GM12878 (cell line): ENCODE measurements at regions not wholly inside any gene's neighbourhood (a gene's known extent, or its start where the extent isn't known, plus 50 kb on each side); places are given as distances from the start of the nearest gene placed in this dataset.

Experiments
- ATAC-seq: fragments of 200-7000 bp; cut with Tn5 transposase; 3 replicates; pipeline ENCODE4 v1.9.1; 2020; ENCODE audit warnings: mild to moderate bottlenecking, moderate library complexity
- BruUV-seq: library from RNA; stranded (reverse); fragments of 400-500 nt; replicated peaks from 2 replicates; lab custom pipeline; 2021; lab: Mats Ljungman, UMichigan
- CTCF ChIA-PET: fragments of 300-600 bp; sonication (Branson Sonifier 250); formaldehyde crosslinking; extraction: SDS; loops from one replicate; lab custom pipeline; 2021; ENCODE audit warnings: inconsistent platforms; lab: Yijun Ruan, JAX
- POLR2A ChIA-PET: fragments of 350-600 bp; formaldehyde crosslinking; extraction: SDS; loops from one replicate; lab custom pipeline; 2021; ENCODE audit warnings: inconsistent platforms; lab: Charles Lee
- RAD21 ChIA-PET: fragments of 300-600 bp; sonication (Branson Sonifier 250); formaldehyde crosslinking; loops from one replicate; lab custom pipeline; 2023; ENCODE audit warnings: antibody characterized with exemption; ENCODE audit not compliant: unreplicated experiment; lab: Charles Lee
- SMC1A ChIA-PET: fragments of 300-600 bp; sonication (Branson Sonifier 250); formaldehyde crosslinking; loops from one replicate; lab custom pipeline; 2023; ENCODE audit not compliant: unreplicated experiment, uncharacterized antibody; lab: Charles Lee
- DNase-seq: peaks from one replicate; pipeline ENCODE4 v3.0.0-alpha.2; 2011; ENCODE audit warnings: low read depth, low spot score
- FAIRE-seq: peaks from 3 replicates; lab custom pipeline; 2011; peaks lifted over from hg19 to GRCh38; lab: Jason Lieb, UNC
- H2AFZ ChIP-seq: 2 replicates; pipeline ENCODE4 v1.6.0; 2011; ENCODE audit warnings: low read depth, low read length, control low read depth; ENCODE audit not compliant: control insufficient read depth
- H3K27ac ChIP-seq: 2 replicates; pipeline ENCODE4 v1.5.1; 2011; ENCODE audit warnings: control low read depth; ENCODE audit not compliant: control insufficient read depth, insufficient read depth
- H3K27me3 ChIP-seq, 2 experiments: replicated peaks in 1 of 2; 2 replicates each; pipeline versions ENCODE4 v1.6.0 to v1.6.1; 2011; ENCODE audit warnings: low read length in 1 of 2; ENCODE audit not compliant: control insufficient read depth in 2 of 2, insufficient read depth in 2 of 2
- H3K36me3 ChIP-seq, 2 experiments: 2 replicates each; pipeline ENCODE4 v1.5.1; 2011; ENCODE audit warnings: low read length in 1 of 2; ENCODE audit not compliant: control insufficient read depth in 2 of 2, insufficient read depth in 2 of 2
- H3K4me1 ChIP-seq: 2 replicates; pipeline ENCODE4 v1.6.1; 2011; ENCODE audit warnings: mild to moderate bottlenecking, low read length, moderate library complexity, mixed read lengths; ENCODE audit not compliant: control insufficient read depth, insufficient read depth
- H3K4me2 ChIP-seq: 2 replicates; pipeline ENCODE4 v1.6.0; 2011; ENCODE audit warnings: control low read depth; ENCODE audit not compliant: control insufficient read depth, insufficient read depth
- H3K4me3 ChIP-seq: fragments of 200-600 bp; sonication (generic); 2 replicates; pipeline ENCODE4 v1.5.1; 2016
- H3K79me2 ChIP-seq: 2 replicates; pipeline ENCODE4 v1.6.0; 2011; ENCODE audit warnings: low read length; ENCODE audit not compliant: control insufficient read depth, insufficient read depth
- H3K9ac ChIP-seq: 2 replicates; pipeline ENCODE4 v1.8.0; 2011; ENCODE audit warnings: low read length, control low read depth, mixed read lengths; ENCODE audit not compliant: control insufficient read depth, insufficient read depth
- H3K9me3 ChIP-seq: replicated peaks from 3 replicates; pipeline ENCODE4 v1.5.1; 2011; ENCODE audit warnings: mild to moderate bottlenecking, low read length; ENCODE audit not compliant: control insufficient read depth, insufficient read depth
- H4K20me1 ChIP-seq: 2 replicates; pipeline ENCODE4 v1.6.0; 2011; ENCODE audit not compliant: control insufficient read depth, insufficient read depth
- E4F1 ChIP-seq: fragments of 450-650 bp; IDR thresholded peaks from 2 replicates; pipeline ENCODE4 v1.6.1; 2018; ENCODE audit warnings: borderline replicate concordance, mild to moderate bottlenecking; ENCODE audit not compliant: partially characterized antibody
- ELK1 ChIP-seq: IDR thresholded peaks from 2 replicates; pipeline ENCODE4 v1.6.1; 2012; ENCODE audit warnings: low read depth, low read length, improper control_type of control experiment
- FOXK2 ChIP-seq: fragments of 450-650 bp; IDR thresholded peaks from 2 replicates; pipeline ENCODE4 v1.6.1; 2017; ENCODE audit warnings: mild to moderate bottlenecking, moderate library complexity
- JUNB ChIP-seq: IDR thresholded peaks from 2 replicates; pipeline ENCODE4 v1.6.1; 2016; ENCODE audit warnings: antibody characterized with exemption, mild to moderate bottlenecking
- MYB ChIP-seq: fragments of 150-350 bp; IDR thresholded peaks from 2 replicates; pipeline ENCODE4 v1.6.1; 2014; ENCODE audit warnings: mild to moderate bottlenecking, low read depth, low read length, borderline replicate concordance
- RAD21 ChIP-seq: IDR thresholded peaks from 2 replicates; pipeline ENCODE4 v1.6.1; 2011; ENCODE audit warnings: mild to moderate bottlenecking, low read depth, low read length, moderate library complexity; ENCODE audit not compliant: insufficient read depth
- SMC3 ChIP-seq: IDR thresholded peaks from 2 replicates; pipeline ENCODE4 v1.6.1; 2011; ENCODE audit warnings: low read length, improper control_type of control experiment, borderline replicate concordance
- SPI1 ChIP-seq: IDR thresholded peaks from 2 replicates; pipeline ENCODE4 v1.6.1; 2011; ENCODE audit warnings: low read depth, mild to moderate bottlenecking, low read length, moderate library complexity, borderline replicate concordance; ENCODE audit not compliant: insufficient read depth
- WGBS: methylation state at CpG from one replicate; pipeline ENCODE4 v1.1.6; 2016; ENCODE audit warnings: low lambda C conversion rate; ENCODE audit not compliant: insufficient replicate concordance, insufficient coverage; ENCODE audit errors: missing lambda C conversion rate; 5-methylcytosine and 5-hydroxymethylcytosine counted together
- in situ Hi-C: fragments of 300-500 bp; cut with MboI; formaldehyde crosslinking; loops from 9 replicates; pipeline ENCODE4 v1.14.3; 2018; ENCODE audit warnings: mixed read lengths
- intact Hi-C: fragments of 100-400 bp; cut with micrococcal nuclease; formaldehyde crosslinking; loops from one replicate; pipeline ENCODE4 v1.14.2; 2022; ENCODE audit not compliant: unreplicated experiment
- TF ChIP-seq, protein P1 (sequence below): fragments of 150-350 bp; IDR thresholded peaks from 2 replicates; pipeline ENCODE4 v1.6.1; 2014; ENCODE audit warnings: mild to moderate bottlenecking, low read depth, low read length
- TF ChIP-seq, protein P2 (sequence below): IDR thresholded peaks from 2 replicates; pipeline ENCODE4 v1.6.1; 2011; ENCODE audit warnings: borderline replicate concordance, low read depth, mild to moderate bottlenecking, moderate library complexity, low read length; ENCODE audit not compliant: insufficient read depth, poor library complexity, severe bottlenecking
- TF ChIP-seq, protein P3 (sequence below): IDR thresholded peaks from 2 replicates; pipeline ENCODE4 v1.6.1; 2012; ENCODE audit warnings: low read depth, low read length, improper control_type of control experiment

- POLR2A ChIA-PET, result no interaction called here
- Histone ChIP-seq H3K4me1 (no peaks in the 10 kb centered on the region), H3K4me3 (no peak overlapping the region), H3K79me2 (no peaks in the 10 kb centered on the region), H3K27ac (no peak overlapping the region), H3K36me3 (no peaks in the 10 kb centered on the region), H3K9ac (no peak overlapping the region), H4K20me1 (no peaks in the 10 kb centered on the region), H3K27me3 (no peaks in the 10 kb centered on the region), H3K9me3 (no peaks in the 10 kb centered on the region), H2AFZ (no peak overlapping the region), H3K4me2 (no peak overlapping the region)
- 5% methylated on average over 4 of the region's 4 CpGs for WGBS
- in situ Hi-C loops, result no loop called here
- FAIRE-seq (no peak), DNase-seq (no peak), ATAC-seq (no peak)
- no TSS peak for BruUV-seq
- CTCF ChIA-PET, result no interaction called here
- RAD21 ChIA-PET, result no interaction called here
- SMC1A ChIA-PET, result interaction anchor here (0.7 kb wide), 1 partner anchor 801 kb away, joined by 3 read pairs; no protein-coding TSS in a partner anchor
- no peak for TF ChIP-seq E4F1
- TF ChIP-seq, protein P1, sequence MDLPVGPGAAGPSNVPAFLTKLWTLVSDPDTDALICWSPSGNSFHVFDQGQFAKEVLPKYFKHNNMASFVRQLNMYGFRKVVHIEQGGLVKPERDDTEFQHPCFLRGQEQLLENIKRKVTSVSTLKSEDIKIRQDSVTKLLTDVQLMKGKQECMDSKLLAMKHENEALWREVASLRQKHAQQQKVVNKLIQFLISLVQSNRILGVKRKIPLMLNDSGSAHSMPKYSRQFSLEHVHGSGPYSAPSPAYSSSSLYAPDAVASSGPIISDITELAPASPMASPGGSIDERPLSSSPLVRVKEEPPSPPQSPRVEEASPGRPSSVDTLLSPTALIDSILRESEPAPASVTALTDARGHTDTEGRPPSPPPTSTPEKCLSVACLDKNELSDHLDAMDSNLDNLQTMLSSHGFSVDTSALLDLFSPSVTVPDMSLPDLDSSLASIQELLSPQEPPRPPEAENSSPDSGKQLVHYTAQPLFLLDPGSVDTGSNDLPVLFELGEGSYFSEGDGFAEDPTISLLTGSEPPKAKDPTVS, result no peak
- no peak for TF ChIP-seq ELK1
- no peak for TF ChIP-seq JUNB
- TF ChIP-seq, protein P2, sequence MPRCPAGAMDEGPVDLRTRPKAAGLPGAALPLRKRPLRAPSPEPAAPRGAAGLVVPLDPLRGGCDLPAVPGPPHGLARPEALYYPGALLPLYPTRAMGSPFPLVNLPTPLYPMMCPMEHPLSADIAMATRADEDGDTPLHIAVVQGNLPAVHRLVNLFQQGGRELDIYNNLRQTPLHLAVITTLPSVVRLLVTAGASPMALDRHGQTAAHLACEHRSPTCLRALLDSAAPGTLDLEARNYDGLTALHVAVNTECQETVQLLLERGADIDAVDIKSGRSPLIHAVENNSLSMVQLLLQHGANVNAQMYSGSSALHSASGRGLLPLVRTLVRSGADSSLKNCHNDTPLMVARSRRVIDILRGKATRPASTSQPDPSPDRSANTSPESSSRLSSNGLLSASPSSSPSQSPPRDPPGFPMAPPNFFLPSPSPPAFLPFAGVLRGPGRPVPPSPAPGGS, result no peak
- TF ChIP-seq, protein P3, sequence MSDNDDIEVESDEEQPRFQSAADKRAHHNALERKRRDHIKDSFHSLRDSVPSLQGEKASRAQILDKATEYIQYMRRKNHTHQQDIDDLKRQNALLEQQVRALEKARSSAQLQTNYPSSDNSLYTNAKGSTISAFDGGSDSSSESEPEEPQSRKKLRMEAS, result no peak
- TF ChIP-seq SPI1, result no peak
- no peak for TF ChIP-seq MYB
- TF ChIP-seq RAD21, result no peak
- no peak for TF ChIP-seq FOXK2
- TF ChIP-seq SMC3, result no peak
- intact Hi-C loops, result no loop called here
Measured at GRCh38 chr12:78361683-78362082, 502.9 kb upstream of the SYT1 start.
